ENCODE measurements at regions not wholly inside any gene's neighbourhood (a gene's known extent, or its start where the extent isn't known, plus 50 kb on each side); places are given as distances from the start of the nearest gene placed in this dataset.
A peak's percentile ranks its signal among the peaks of the same experiment; 100 is the strongest.
"Not testable (repeated sequence)": the region's sequence is repeated elsewhere in the genome, so short reads cannot be mapped to it uniquely, and the experiment has no call there.

GRCh38 chr12:103024650-103025049 is 67.2 kb downstream of the ASCL1 start:
- no peak for DNase-seq (ENCODE audit: low read depth)
- no peak for TF ChIP-seq CTCF (IDR thresholded peaks at IDR 0.05; ENCODE audit: low read depth, low read length, missing control alignments)
- H3K4me3 ChIP-seq (ENCODE audit: low read depth, low read length) = no peak overlapping the region

GRCh38 chr12:103026643-103027042 is 69.2 kb downstream of the ASCL1 start:
- not testable (repeated sequence) for DNase-seq (ENCODE audit: low read depth)

GRCh38 chr12:103028881-103029639 is 71.6 kb downstream of the ASCL1 start:
- no peak for TF ChIP-seq CTCF (IDR thresholded peaks at IDR 0.05; ENCODE audit: low read depth, low read length, missing control alignments)
- no peak overlapping the region for H3K4me3 ChIP-seq (ENCODE audit: low read depth, low read length)
- DNase-seq (ENCODE audit: low read depth) = no peak

More at GRCh38 chr12:103026643-103027042, 69.2 kb downstream of the ASCL1 start:
- not testable (repeated sequence) for H3K4me3 ChIP-seq (ENCODE audit: low read depth, low read length)

- peak; percentile 0 for DNase-seq (ENCODE audit: low read depth)
- no peak for TF ChIP-seq CTCF (IDR thresholded peaks at IDR 0.05; ENCODE audit: low read depth, low read length, missing control alignments)
- H3K4me3 ChIP-seq (ENCODE audit: low read depth, low read length) = no peak overlapping the region
Measured at GRCh38 chr12:103036581-103037214, 79.2 kb downstream of the ASCL1 start.

- DNase-seq (ENCODE audit: low read depth) = no peak
- H3K4me3 ChIP-seq (ENCODE audit: low read depth, low read length) = no peak overlapping the region
- TF ChIP-seq CTCF (IDR thresholded peaks at IDR 0.05; ENCODE audit: low read depth, low read length, missing control alignments) = no peak
Measured at GRCh38 chr12:103043531-103044486, 86.3 kb downstream of the ASCL1 start.

- H3K4me3 ChIP-seq (ENCODE audit: low read depth, low read length) = no peak overlapping the region
- TF ChIP-seq CTCF (IDR thresholded peaks at IDR 0.05; ENCODE audit: low read depth, low read length, missing control alignments) = no peak
- DNase-seq (ENCODE audit: low read depth) = no peak
Measured at GRCh38 chr12:103046154-103046553, 88.7 kb downstream of the ASCL1 start.

GRCh38 chr12:103050273-103050672 is 92.8 kb downstream of the ASCL1 start:
- no peak overlapping the region for H3K4me3 ChIP-seq (ENCODE audit: low read depth, low read length)
- TF ChIP-seq CTCF (IDR thresholded peaks at IDR 0.05; ENCODE audit: low read depth, low read length, missing control alignments) = no peak
- DNase-seq (ENCODE audit: low read depth) = no peak

Measured in GM12864 (cell line).